ENCODE measurements at regions not wholly inside any gene's neighbourhood (a gene's known extent, or its start where the extent isn't known, plus 50 kb on each side); places are given as distances from the start of the nearest gene placed in this dataset.

- no peak overlapping the region for H3K9ac ChIP-seq (ENCODE audit: low read depth, low read length, poor library complexity)
- H4K8ac ChIP-seq (ENCODE audit: low read depth, low read length), result no peak overlapping the region
- H3K79me1 ChIP-seq (ENCODE audit: low read depth, low read length), result no peaks in the 10 kb centered on the region
- WGBS, 2 donors (ENCODE audit: extremely low coverage in 2 of 2, insufficient read length in 2 of 2, insufficient replicate concordance in 1 of 2), result no CpG with 5 or more reads among the region's 5 CpGs
- H3K4me1 ChIP-seq (ENCODE audit: control insufficient read depth in 2 of 2, insufficient read depth in 1 of 2, low read depth in 1 of 2, low read length in 2 of 2), result peaks cover 0 to 12% of the 10 kb centered on the region in 2 donors
- no peak overlapping the region for H3K14ac ChIP-seq (ENCODE audit: low read length)
- peaks cover 0 to 4% (median 0%) of the 10 kb centered on the region in 3 experiments for H3K27me3 ChIP-seq (ENCODE audit: control insufficient read depth in 3 of 3, insufficient read depth in 3 of 3, low read depth in 1 of 3, low read length in 3 of 3)
- no peak overlapping the region for H2BK15ac ChIP-seq (ENCODE audit: low read length)
- H3K36me3 ChIP-seq (replicated peaks in 1 of 2; ENCODE audit: control insufficient read depth in 2 of 2, insufficient read depth in 2 of 2, low read length in 2 of 2), result no peaks in the 10 kb centered on the region
- H2BK120ac ChIP-seq (ENCODE audit: low read depth, low read length), result no peak overlapping the region
- H2AFZ ChIP-seq (ENCODE audit: low read length), result no peak overlapping the region
- no peak overlapping the region for H4K91ac ChIP-seq (ENCODE audit: low read depth, low read length, poor library complexity)
- H2BK12ac ChIP-seq (ENCODE audit: low read length), result no peak overlapping the region
- no peak overlapping the region for H3K4ac ChIP-seq (ENCODE audit: low read length)
- no peak overlapping the region for H3K27ac ChIP-seq (replicated peaks; ENCODE audit: low read length)
- no peak overlapping the region for H3K4me2 ChIP-seq (ENCODE audit: insufficient read depth, low read length, poor library complexity, severe bottlenecking)
- peak overlapping the region; percentile 56 for H2BK5ac ChIP-seq (ENCODE audit: low read length)
- no peak overlapping the region for H3K4me3 ChIP-seq (ENCODE audit: low read length in 2 of 2)
- H2AK5ac ChIP-seq (ENCODE audit: low read depth, low read length), result no peak overlapping the region
- DNase-seq (ENCODE audit: low spot score), result no peak
- H3K9me3 ChIP-seq (replicated peaks in 1 of 2; ENCODE audit: control insufficient read depth in 2 of 2, insufficient read depth in 1 of 2, low read depth in 1 of 2, low read length in 2 of 2), result peaks cover 0 to 2% of the 10 kb centered on the region in 2 donors
- no peak overlapping the region for H3K23ac ChIP-seq (ENCODE audit: low read depth, low read length, poor library complexity)
- no peak overlapping the region for H3K18ac ChIP-seq (ENCODE audit: low read length)
Observed at GRCh38 chr17:36760425-36760824, 159.0 kb downstream of the MRM1 start.

- peaks cover 0 to 2% of the 10 kb centered on the region in 2 donors for H3K9me3 ChIP-seq (replicated peaks in 1 of 2; ENCODE audit: control insufficient read depth in 2 of 2, insufficient read depth in 1 of 2, low read depth in 1 of 2, low read length in 2 of 2)
- no peak overlapping the region for H2AK5ac ChIP-seq (ENCODE audit: low read depth, low read length)
- H3K36me3 ChIP-seq (replicated peaks in 1 of 2; ENCODE audit: control insufficient read depth in 2 of 2, insufficient read depth in 2 of 2, low read length in 2 of 2), result no peaks in the 10 kb centered on the region
- 50 to 92% methylated on average over 1 to 3 of the region's 26 CpGs for WGBS, 2 donors (ENCODE audit: extremely low coverage in 2 of 2, insufficient read length in 2 of 2, insufficient replicate concordance in 1 of 2)
- no peak overlapping the region for H3K23ac ChIP-seq (ENCODE audit: low read depth, low read length, poor library complexity)
- H3K9ac ChIP-seq (ENCODE audit: low read depth, low read length, poor library complexity), result no peak overlapping the region
- no peak overlapping the region for H3K4ac ChIP-seq (ENCODE audit: low read length)
- peak overlapping the region; percentile 1 for H4K91ac ChIP-seq (ENCODE audit: low read depth, low read length, poor library complexity)
- H3K27me3 ChIP-seq (ENCODE audit: control insufficient read depth in 3 of 3, insufficient read depth in 3 of 3, low read depth in 1 of 3, low read length in 3 of 3), result peaks cover 0 to 12% (median 0%) of the 10 kb centered on the region in 3 experiments
- H3K4me3 ChIP-seq (ENCODE audit: low read length in 2 of 2), result peak overlapping the region in 1 of 2 donors; percentile 10
- H3K14ac ChIP-seq (ENCODE audit: low read length), result no peak overlapping the region
- H2BK12ac ChIP-seq (ENCODE audit: low read length), result no peak overlapping the region
- H2BK5ac ChIP-seq (ENCODE audit: low read length), result no peak overlapping the region
- H2BK15ac ChIP-seq (ENCODE audit: low read length), result peak overlapping the region; percentile 32
- H3K4me2 ChIP-seq (ENCODE audit: insufficient read depth, low read length, poor library complexity, severe bottlenecking), result no peak overlapping the region
- peak; percentile 58 for DNase-seq (ENCODE audit: low spot score)
- H3K79me1 ChIP-seq (ENCODE audit: low read depth, low read length), result no peaks in the 10 kb centered on the region
- H2AFZ ChIP-seq (ENCODE audit: low read length), result no peak overlapping the region
- H3K27ac ChIP-seq (replicated peaks; ENCODE audit: low read length), result peak overlapping the region; percentile 59
- H3K4me1 ChIP-seq (ENCODE audit: control insufficient read depth in 2 of 2, insufficient read depth in 1 of 2, low read depth in 1 of 2, low read length in 2 of 2), result peaks cover 0 to 12% of the 10 kb centered on the region in 2 donors
- H2BK120ac ChIP-seq (ENCODE audit: low read depth, low read length), result no peak overlapping the region
- H3K18ac ChIP-seq (ENCODE audit: low read length), result peak overlapping the region; percentile 78
- no peak overlapping the region for H4K8ac ChIP-seq (ENCODE audit: low read depth, low read length)
Observed at GRCh38 chr17:36761203-36761950, 160.0 kb downstream of the MRM1 start.

GRCh38 chr17:36765436-36766043, 164.2 kb downstream of the MRM1 start:
- Histone ChIP-seq H3K27ac (replicated peaks; ENCODE audit: low read length) (no peak overlapping the region), H2AFZ (ENCODE audit: low read length) (no peak overlapping the region), H3K36me3 (replicated peaks in 1 of 2; ENCODE audit: control insufficient read depth in 2 of 2, insufficient read depth in 2 of 2, low read length in 2 of 2) (no peaks in the 10 kb centered on the region)

GRCh38 chr17:36768394-36768793, 167.0 kb downstream of the MRM1 start:
- H3K79me1 ChIP-seq (ENCODE audit: low read depth, low read length), result no peaks in the 10 kb centered on the region
- no peak overlapping the region for H2BK15ac ChIP-seq (ENCODE audit: low read length)
- H4K91ac ChIP-seq (ENCODE audit: low read depth, low read length, poor library complexity), result no peak overlapping the region
- H2AK5ac ChIP-seq (ENCODE audit: low read depth, low read length), result peak overlapping the region; percentile 24
- peak overlapping the region; percentile 74 for H3K18ac ChIP-seq (ENCODE audit: low read length)
- WGBS, 2 donors (ENCODE audit: extremely low coverage in 2 of 2, insufficient read length in 2 of 2, insufficient replicate concordance in 1 of 2), result no CpG with 5 or more reads among the region's 13 CpGs
- peaks cover 0 to 2% of the 10 kb centered on the region in 2 donors for H3K4me1 ChIP-seq (ENCODE audit: control insufficient read depth in 2 of 2, insufficient read depth in 1 of 2, low read depth in 1 of 2, low read length in 2 of 2)
- H3K27me3 ChIP-seq (ENCODE audit: control insufficient read depth in 3 of 3, insufficient read depth in 3 of 3, low read depth in 1 of 3, low read length in 3 of 3), result peaks cover 0 to 63% (median 0%) of the 10 kb centered on the region in 3 experiments
- no peaks in the 10 kb centered on the region for H3K36me3 ChIP-seq (replicated peaks in 1 of 2; ENCODE audit: control insufficient read depth in 2 of 2, insufficient read depth in 2 of 2, low read length in 2 of 2)
- no peak overlapping the region for H3K4ac ChIP-seq (ENCODE audit: low read length)
- no peak overlapping the region for H2AFZ ChIP-seq (ENCODE audit: low read length)
- no peak overlapping the region for H4K8ac ChIP-seq (ENCODE audit: low read depth, low read length)
- H2BK5ac ChIP-seq (ENCODE audit: low read length), result no peak overlapping the region
- no peak overlapping the region for H3K4me3 ChIP-seq (ENCODE audit: low read length in 2 of 2)
- H3K4me2 ChIP-seq (ENCODE audit: insufficient read depth, low read length, poor library complexity, severe bottlenecking), result no peak overlapping the region
- no peak overlapping the region for H3K14ac ChIP-seq (ENCODE audit: low read length)
- no peak overlapping the region for H2BK12ac ChIP-seq (ENCODE audit: low read length)
- no peaks in the 10 kb centered on the region for H3K9me3 ChIP-seq (replicated peaks in 1 of 2; ENCODE audit: control insufficient read depth in 2 of 2, insufficient read depth in 1 of 2, low read depth in 1 of 2, low read length in 2 of 2)
- DNase-seq (ENCODE audit: low spot score), result no peak
- no peak overlapping the region for H2BK120ac ChIP-seq (ENCODE audit: low read depth, low read length)
- no peak overlapping the region for H3K23ac ChIP-seq (ENCODE audit: low read depth, low read length, poor library complexity)
- H3K27ac ChIP-seq (replicated peaks; ENCODE audit: low read length), result no peak overlapping the region
- no peak overlapping the region for H3K9ac ChIP-seq (ENCODE audit: low read depth, low read length, poor library complexity)

More at GRCh38 chr17:36765436-36766043, 164.2 kb downstream of the MRM1 start:
- Histone ChIP-seq H3K9me3 (replicated peaks in 1 of 2; ENCODE audit: control insufficient read depth in 2 of 2, insufficient read depth in 1 of 2, low read depth in 1 of 2, low read length in 2 of 2) (peaks cover 0 to 2% of the 10 kb centered on the region in 2 donors), H3K14ac (ENCODE audit: low read length) (no peak overlapping the region), H3K4me2 (ENCODE audit: insufficient read depth, low read length, poor library complexity, severe bottlenecking) (no peak overlapping the region), H4K8ac (ENCODE audit: low read depth, low read length) (no peak overlapping the region), H2BK120ac (ENCODE audit: low read depth, low read length) (no peak overlapping the region), H2AK5ac (ENCODE audit: low read depth, low read length) (no peak overlapping the region), H3K4me3 (ENCODE audit: low read length in 2 of 2) (no peak overlapping the region), H2BK15ac (ENCODE audit: low read length) (peak overlapping the region; percentile 17), H3K18ac (ENCODE audit: low read length) (no peak overlapping the region), H3K27me3 (ENCODE audit: control insufficient read depth in 3 of 3, insufficient read depth in 3 of 3, low read depth in 1 of 3, low read length in 3 of 3) (peaks cover 0 to 36% (median 0%) of the 10 kb centered on the region in 3 experiments), H2BK5ac (ENCODE audit: low read length) (no peak overlapping the region), H4K91ac (ENCODE audit: low read depth, low read length, poor library complexity) (no peak overlapping the region), H3K9ac (ENCODE audit: low read depth, low read length, poor library complexity) (no peak overlapping the region), H3K23ac (ENCODE audit: low read depth, low read length, poor library complexity) (no peak overlapping the region), H2BK12ac (ENCODE audit: low read length) (no peak overlapping the region), H3K79me1 (ENCODE audit: low read depth, low read length) (no peaks in the 10 kb centered on the region), H3K4ac (ENCODE audit: low read length) (no peak overlapping the region), H3K4me1 (ENCODE audit: control insufficient read depth in 2 of 2, insufficient read depth in 1 of 2, low read depth in 1 of 2, low read length in 2 of 2) (peaks cover 0 to 9% of the 10 kb centered on the region in 2 donors)
- WGBS, 2 donors (ENCODE audit: extremely low coverage in 2 of 2, insufficient read length in 2 of 2, insufficient replicate concordance in 1 of 2), result no CpG with 5 or more reads among the region's 18 CpGs
- no peak for DNase-seq (ENCODE audit: low spot score)

All from neuronal stem cell (in vitro differentiated cells).